ENCODE measurements at regions not wholly inside any gene's neighbourhood (a gene's known extent, or its start where the extent isn't known, plus 50 kb on each side); places are given as distances from the start of the nearest gene placed in this dataset.

- DNase-seq = no peak
These were observed 239.5 kb downstream of the TGFB2 start for GRCh38 chr1:218584418-218585155.

GRCh38 chr1:218585511-218586184 lies 240.5 kb downstream of the TGFB2 start:
- no peak for DNase-seq

GRCh38 chr1:218587900-218588299 lies 242.8 kb downstream of the TGFB2 start:
- DNase-seq = no peak

- DNase-seq = no peak
These were observed 243.5 kb downstream of the TGFB2 start for GRCh38 chr1:218588540-218589172.

- DNase-seq = no peak
These were observed 244.4 kb downstream of the TGFB2 start for GRCh38 chr1:218589487-218589886.

- DNase-seq = no peak
These were observed 246.8 kb downstream of the TGFB2 start for GRCh38 chr1:218591966-218592365.

- DNase-seq = no peak
These were observed 247.6 kb downstream of the TGFB2 start for GRCh38 chr1:218592688-218593087.

- no peak for DNase-seq
These were observed 255.8 kb downstream of the TGFB2 start for GRCh38 chr1:218600968-218601367.

- no peak for DNase-seq
These were observed 259.1 kb downstream of the TGFB2 start for GRCh38 chr1:218604217-218604616.

- no peak for DNase-seq
These were observed 266.9 kb downstream of the TGFB2 start for GRCh38 chr1:218611916-218612585.

GRCh38 chr1:218613105-218613504 lies 268.0 kb downstream of the TGFB2 start:
- DNase-seq = no peak

- no peak for DNase-seq
These were observed 268.9 kb downstream of the TGFB2 start for GRCh38 chr1:218614031-218614430.

- no peak for DNase-seq
These were observed 271.5 kb downstream of the TGFB2 start for GRCh38 chr1:218616681-218617080.

- DNase-seq = no peak
These were observed 272.9 kb downstream of the TGFB2 start for GRCh38 chr1:218617986-218618385.

GRCh38 chr1:218620956-218621355 lies 275.8 kb downstream of the TGFB2 start:
- DNase-seq = no peak

GRCh38 chr1:218624052-218624451 lies 278.9 kb downstream of the TGFB2 start:
- DNase-seq = no peak

GRCh38 chr1:218625393-218625792 lies 280.3 kb downstream of the TGFB2 start:
- DNase-seq = no peak

GRCh38 chr1:218633238-218633988 lies 288.3 kb downstream of the TGFB2 start:
- DNase-seq = no peak

- DNase-seq = no peak
These were observed 289.1 kb downstream of the TGFB2 start for GRCh38 chr1:218634212-218634611.

- DNase-seq = no peak
These were observed 291.4 kb downstream of the TGFB2 start for GRCh38 chr1:218636548-218636947.

- no peak for DNase-seq
These were observed 295.0 kb downstream of the TGFB2 start for GRCh38 chr1:218640173-218640572.

All from T-helper 1 cell (primary cell).